NT2/D1 (cell line): ENCODE measurements at regions not wholly inside any gene's neighbourhood (a gene's known extent, or its start where the extent isn't known, plus 50 kb on each side); places are given as distances from the start of the nearest gene placed in this dataset.
"Not testable (repeated sequence)": the region's sequence is repeated elsewhere in the genome, so short reads cannot be mapped to it uniquely, and the experiment has no call there.

Source experiments
- SUZ12 ChIP-seq: IDR thresholded peaks from 2 replicates; pipeline ENCODE4 v1.6.1; 2011; ENCODE audit not compliant: insufficient read length, insufficient read depth; ENCODE audit errors: extremely low read depth
- YY1 ChIP-seq: IDR thresholded peaks from 2 replicates; pipeline ENCODE4 v1.6.1; 2011; ENCODE audit not compliant: insufficient read length, insufficient read depth
- ZNF274 ChIP-seq: IDR thresholded peaks from 2 replicates; pipeline ENCODE4 v1.6.1; 2011; ENCODE audit warnings: mild to moderate bottlenecking, low read depth, low read length

GRCh38 chr5:128735656-128736055 is 197.6 kb upstream of the FBN2 start:
- TF ChIP-seq ZNF274, YY1, SUZ12: not testable (repeated sequence)
